ENCODE measurements at regions not wholly inside any gene's neighbourhood (a gene's known extent, or its start where the extent isn't known, plus 50 kb on each side); places are given as distances from the start of the nearest gene placed in this dataset.

DNA sequence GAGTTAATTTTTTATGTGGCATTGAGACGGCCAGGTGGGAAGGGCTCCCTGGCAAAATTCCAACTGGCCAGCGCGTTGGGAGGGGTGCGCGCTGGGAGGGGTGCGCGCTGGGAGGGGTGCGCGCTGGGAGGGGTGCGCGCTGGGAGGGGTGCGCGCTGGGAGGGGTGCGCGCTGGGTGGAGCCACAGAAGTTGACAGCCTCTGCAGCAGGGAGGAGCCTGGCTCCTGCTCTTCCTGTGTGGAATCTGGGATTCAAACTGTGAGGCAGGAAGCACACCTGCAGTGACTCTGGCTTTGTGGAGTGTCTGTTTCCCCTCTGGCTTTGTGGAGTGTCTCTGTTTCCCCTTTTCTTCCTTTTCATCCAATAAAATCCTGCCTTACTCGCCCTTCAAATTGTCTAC, 147.9 kb upstream of the CBLN2 start:
- no peaks in the 10 kb centered on the region for H3K9me3 ChIP-seq
- H3K27ac ChIP-seq, result no peak overlapping the region
- no peaks in the 10 kb centered on the region for H3K4me1 ChIP-seq (ENCODE audit: control insufficient read depth in 1 of 2, low read depth in 2 of 2)
- DNase-seq (ENCODE audit: low spot score) (no peak), ATAC-seq (ENCODE audit: insufficient number of reproducible peaks, low FRiP score, low read depth) (no peak)
- no peak overlapping the region for H3K4me3 ChIP-seq
- H3K36me3 ChIP-seq, result no peaks in the 10 kb centered on the region
- H3K27me3 ChIP-seq (replicated peaks; ENCODE audit: insufficient read depth), result no peaks in the 10 kb centered on the region
- TF ChIP-seq CTCF (IDR thresholded peaks at IDR 0.05), result no peak

DNA sequence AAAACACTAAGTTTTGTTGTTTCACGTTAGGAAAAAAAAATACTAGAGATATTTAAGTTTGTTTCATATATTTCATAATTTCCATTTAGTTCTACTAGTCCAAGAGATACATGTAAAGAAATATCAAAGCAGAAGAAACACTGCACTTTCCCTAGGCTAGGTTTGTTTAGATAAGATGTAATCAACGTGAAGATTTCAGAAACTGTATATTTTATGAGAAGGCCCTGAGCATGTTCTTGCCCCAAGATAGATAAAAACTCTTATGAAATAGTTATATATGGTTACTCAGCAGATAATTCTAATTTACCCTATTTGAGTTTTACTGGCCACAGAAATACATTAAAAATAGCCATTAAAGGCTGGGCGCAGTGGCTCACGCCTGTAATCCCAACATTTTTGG, 143.6 kb upstream of the CBLN2 start:
- H3K4me1 ChIP-seq (ENCODE audit: control insufficient read depth in 1 of 2, low read depth in 2 of 2), result no peaks in the 10 kb centered on the region
- no peaks in the 10 kb centered on the region for H3K27me3 ChIP-seq (replicated peaks; ENCODE audit: insufficient read depth)
- H3K4me3 ChIP-seq, result no peak overlapping the region
- no peaks in the 10 kb centered on the region for H3K36me3 ChIP-seq
- DNase-seq (ENCODE audit: low spot score), result no peak
- no peak for TF ChIP-seq CTCF (IDR thresholded peaks at IDR 0.05)
- no peaks in the 10 kb centered on the region for H3K9me3 ChIP-seq
- no peak overlapping the region for H3K27ac ChIP-seq
- ATAC-seq (ENCODE audit: insufficient number of reproducible peaks, low FRiP score, low read depth), result no peak

GRCh38 chr18:72675394-72675793, 131.3 kb upstream of the CBLN2 start:
- H3K36me3 ChIP-seq, result no peaks in the 10 kb centered on the region
- no peak overlapping the region for H3K27ac ChIP-seq
- ATAC-seq (ENCODE audit: insufficient number of reproducible peaks, low FRiP score, low read depth), result no peak
- no peaks in the 10 kb centered on the region for H3K4me1 ChIP-seq (ENCODE audit: control insufficient read depth in 1 of 2, low read depth in 2 of 2)
- H3K27me3 ChIP-seq (replicated peaks; ENCODE audit: insufficient read depth), result no peaks in the 10 kb centered on the region
- no peak overlapping the region for H3K4me3 ChIP-seq
- H3K9me3 ChIP-seq, result no peaks in the 10 kb centered on the region
- DNase-seq (ENCODE audit: low spot score), result no peak
- TF ChIP-seq CTCF (IDR thresholded peaks at IDR 0.05), result no peak

DNA sequence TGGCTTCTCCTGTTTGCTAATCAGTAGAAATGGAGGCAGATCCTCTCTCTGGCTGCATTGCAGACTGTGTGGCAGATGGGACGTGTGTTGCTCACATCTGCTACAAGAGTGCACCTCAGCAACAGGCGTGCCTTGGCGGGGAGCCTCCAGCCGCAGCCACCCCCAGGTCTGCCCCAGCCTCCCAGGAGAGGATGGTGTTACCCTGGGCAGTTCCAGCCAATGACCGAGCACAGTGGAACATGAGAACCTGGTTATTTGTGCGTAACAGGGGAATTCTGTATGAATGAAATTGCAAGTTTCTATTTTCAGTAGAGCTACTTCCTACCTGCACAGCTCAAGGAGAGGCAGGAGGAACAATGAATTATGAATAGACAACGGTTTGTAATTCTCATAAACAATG, 130.6 kb upstream of the CBLN2 start:
- Histone ChIP-seq H3K27ac (no peak overlapping the region), H3K4me3 (no peak overlapping the region), H3K9me3 (no peaks in the 10 kb centered on the region), H3K4me1 (ENCODE audit: control insufficient read depth in 1 of 2, low read depth in 2 of 2) (no peaks in the 10 kb centered on the region), H3K36me3 (no peaks in the 10 kb centered on the region), H3K27me3 (replicated peaks; ENCODE audit: insufficient read depth) (no peaks in the 10 kb centered on the region)
- no peak for TF ChIP-seq CTCF (IDR thresholded peaks at IDR 0.05)
- no peak for DNase-seq (ENCODE audit: low spot score)
- no peak for ATAC-seq (ENCODE audit: insufficient number of reproducible peaks, low FRiP score, low read depth)

- no peak overlapping the region for H3K4me3 ChIP-seq
- no peaks in the 10 kb centered on the region for H3K9me3 ChIP-seq
- ATAC-seq (ENCODE audit: insufficient number of reproducible peaks, low FRiP score, low read depth) (no peak), DNase-seq (ENCODE audit: low spot score) (no peak)
- TF ChIP-seq CTCF (IDR thresholded peaks at IDR 0.05), result no peak
- no peak overlapping the region for H3K27ac ChIP-seq
- H3K27me3 ChIP-seq (replicated peaks; ENCODE audit: insufficient read depth), result no peaks in the 10 kb centered on the region
- no peaks in the 10 kb centered on the region for H3K36me3 ChIP-seq
- H3K4me1 ChIP-seq (ENCODE audit: control insufficient read depth in 1 of 2, low read depth in 2 of 2), result no peaks in the 10 kb centered on the region
Measured at GRCh38 chr18:72673242-72673641, 129.1 kb upstream of the CBLN2 start.

All from thoracic aorta (tissue), 2 donors.